K562 (cell line): ENCODE measurements at regions not wholly inside any gene's neighbourhood (a gene's known extent, or its start where the extent isn't known, plus 50 kb on each side); places are given as distances from the start of the nearest gene placed in this dataset.

Source experiments
- ATAC-seq: fragments of 200-7000 bp; cut with Tn5 transposase; 3 replicates; pipeline ENCODE4 v1.9.1; 2020; ENCODE audit warnings: moderate library complexity
- BruUV-seq: library from RNA; stranded (reverse); fragments of 400-500 nt; replicated peaks from 2 replicates; lab custom pipeline; 2021; lab: Mats Ljungman, UMichigan
- CTCF ChIA-PET: fragments of 300-600 bp; formaldehyde crosslinking; extraction: SDS; loops from one replicate; lab custom pipeline; 2021; ENCODE audit warnings: low intra/inter-chr PET ratio; lab: Yijun Ruan, JAX
- POLR2A ChIA-PET: fragments of 300-600, 350-650 bp; sonication (Branson Sonifier 250); formaldehyde crosslinking; extraction: SDS; loops from one replicate; lab custom pipeline; 2021; ENCODE audit warnings: antibody characterized with exemption, inconsistent platforms; lab: Yijun Ruan, JAX
- DNase-seq, 4 experiments: peaks; one replicate each; pipeline versions ENCODE4 v3.0.0 to v3.0.0-alpha.2; 2011 to 2018; ENCODE audit warnings: low spot score in 3 of 4, mixed read lengths in 3 of 4; ENCODE audit errors: extremely low read depth in 1 of 4
- FAIRE-seq: peaks from 2 replicates; lab custom pipeline; 2011; peaks lifted over from hg19 to GRCh38; lab: Jason Lieb, UNC
- H2AFZ ChIP-seq: 2 replicates; pipeline ENCODE4 v1.6.0; 2011; ENCODE audit warnings: low read depth, low read length, control low read depth, inconsistent platforms
- H3K27ac ChIP-seq: fragments of 200-600 bp; 3 replicates; pipeline ENCODE4 v1.8.0; 2011; ENCODE audit warnings: low read depth, mild to moderate bottlenecking, control low read depth, inconsistent platforms, low read length, moderate library complexity, mixed read lengths; ENCODE audit errors: extremely low read depth
- H3K27me3 ChIP-seq, 2 experiments: fragments of 300-600 bp in 1 of 2; 2 replicates in 1 of 2; 3 replicates in 1 of 2; pipeline versions ENCODE4 v1.6.0 to v1.8.0; 2011; ENCODE audit warnings: inconsistent platforms in 2 of 2, low read length in 2 of 2, mild to moderate bottlenecking in 1 of 2, mixed read lengths in 1 of 2, moderate library complexity in 1 of 2; ENCODE audit not compliant: control insufficient read depth in 2 of 2, insufficient read depth in 2 of 2
- H3K36me3 ChIP-seq: fragments of 300-600 bp; 3 replicates; pipeline ENCODE4 v1.8.0; 2011; ENCODE audit warnings: mild to moderate bottlenecking, low read length, inconsistent platforms; ENCODE audit not compliant: control insufficient read depth, insufficient read depth
- H3K4me1 ChIP-seq, 2 experiments: fragments of 200-600 bp in 1 of 2; replicated peaks in 1 of 2; 2 replicates in 1 of 2; 3 replicates in 1 of 2; pipeline versions ENCODE4 v1.5.1 to v1.8.0; 2011; ENCODE audit warnings: inconsistent platforms in 2 of 2, low read length in 2 of 2, mild to moderate bottlenecking in 1 of 2, mixed read lengths in 1 of 2, moderate library complexity in 1 of 2; ENCODE audit not compliant: control insufficient read depth in 2 of 2, insufficient read depth in 2 of 2
- H3K4me2 ChIP-seq: 2 replicates; pipeline ENCODE4 v1.6.1; 2011; ENCODE audit warnings: low read length, control low read depth, inconsistent platforms, mixed read lengths; ENCODE audit not compliant: insufficient read depth
- H3K4me3 ChIP-seq: fragments of 200-600 bp; sonication (generic), shearing (Covaris generic); 2 replicates; pipeline ENCODE4 v1.5.1; 2016; ENCODE audit warnings: control low read depth, inconsistent platforms
- H3K79me2 ChIP-seq: fragments of 200-600 bp; 3 replicates; pipeline ENCODE4 v1.8.0; 2011; ENCODE audit warnings: low read length, inconsistent platforms; ENCODE audit not compliant: control insufficient read depth, insufficient read depth
- H3K9ac ChIP-seq, 2 experiments: 2 replicates each; pipeline versions ENCODE4 v1.6.0 to v1.6.1; 2011; ENCODE audit warnings: low read depth in 2 of 2, low read length in 2 of 2, control low read depth in 1 of 2, inconsistent platforms in 1 of 2, mild to moderate bottlenecking in 1 of 2, mixed read lengths in 1 of 2; ENCODE audit not compliant: insufficient read depth in 1 of 2
- H3K9me1 ChIP-seq: one replicate; pipeline ENCODE4 v1.6.0; 2011; ENCODE audit warnings: inconsistent platforms, mild to moderate bottlenecking, low read length, moderate library complexity; ENCODE audit not compliant: control insufficient read depth, insufficient read depth
- H3K9me3 ChIP-seq: replicated peaks from 2 replicates; pipeline ENCODE4 v1.5.1; 2011; ENCODE audit warnings: low read depth, low read length, inconsistent platforms; ENCODE audit not compliant: control insufficient read depth, insufficient read depth
- H4K20me1 ChIP-seq: replicated peaks from 2 replicates; pipeline ENCODE4 v1.6.1; 2011; ENCODE audit warnings: low read length, inconsistent platforms, mixed read lengths; ENCODE audit not compliant: control insufficient read depth, insufficient read depth
- ETV5 ChIP-seq: sonication (generic); formaldehyde crosslinking; IDR thresholded peaks from 2 replicates; pipeline ENCODE4 v1.4.0; 2020; ENCODE audit warnings: low read depth, mild to moderate bottlenecking, missing genetic modification reagents
- WGBS: fragments of 100-300 bp; shearing (Covaris generic); methylation state at CpG from one replicate; pipeline ENCODE4 v1.1.6; 2016; ENCODE audit warnings: low coverage, mixed read lengths; ENCODE audit not compliant: insufficient coverage; ENCODE audit errors: missing lambda C conversion rate; 5-methylcytosine and 5-hydroxymethylcytosine counted together
- in situ Hi-C: fragments of 300-500 bp; cut with MboI; formaldehyde crosslinking; loops from 4 replicates; pipeline ENCODE4 v1.15.0; 2018; ENCODE audit warnings: inconsistent platforms, mixed read lengths
- intact Hi-C: fragments of 100-400 bp; cut with micrococcal nuclease; formaldehyde crosslinking; loops from 2 replicates; pipeline ENCODE4 v1.14.2; 2022
- TF ChIP-seq, protein P1 (sequence below): fragments of 450-650 bp; formaldehyde crosslinking; IDR thresholded peaks from 2 replicates; pipeline ENCODE4 v1.4.0; 2020; ENCODE audit warnings: mild to moderate bottlenecking, moderate library complexity

DNA sequence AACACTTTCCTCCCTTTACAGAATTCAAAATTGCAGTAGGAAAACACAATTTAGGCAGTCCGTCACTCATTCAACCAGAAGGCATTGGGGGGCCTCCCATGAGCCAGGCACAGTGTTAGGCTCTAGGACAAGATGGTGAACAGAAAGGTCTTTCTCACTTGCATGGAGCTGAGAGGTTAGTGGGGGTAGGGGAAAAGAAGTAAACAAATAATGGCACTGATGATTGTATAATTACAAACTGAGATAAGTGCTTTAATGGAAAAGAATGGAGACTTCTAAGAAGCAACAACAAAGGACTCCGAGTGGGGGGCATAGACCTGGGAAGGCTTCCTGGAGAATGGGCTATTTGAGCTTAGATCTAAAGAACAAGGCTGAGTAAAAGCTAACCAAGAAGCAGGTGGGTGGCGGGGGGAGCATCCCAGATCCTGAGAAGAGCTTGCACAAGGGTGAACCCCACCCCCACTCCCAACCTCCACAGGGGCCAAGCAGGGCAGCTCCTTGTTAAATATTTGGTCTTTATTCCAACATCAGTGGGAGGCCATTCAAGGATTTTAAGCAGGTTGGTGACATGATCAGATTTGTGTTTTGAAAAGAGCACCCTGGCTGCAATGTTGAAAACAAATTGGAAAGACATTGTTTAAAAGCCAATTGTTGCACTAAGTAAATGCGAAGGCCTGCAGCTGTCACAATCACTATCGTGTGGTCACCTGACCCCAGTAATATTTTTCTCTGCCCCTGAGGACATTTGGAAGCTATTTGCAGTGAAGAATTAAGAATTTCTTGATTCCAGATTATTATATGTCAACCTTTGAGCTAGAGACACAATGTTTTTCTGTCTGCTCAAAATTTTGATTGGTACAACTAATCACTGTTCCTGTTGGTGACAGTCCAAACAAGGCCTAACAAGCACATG is 73.9 kb upstream of the EFNA5 start:
- in situ Hi-C loops: no loop called here
- TF ChIP-seq ETV5: no peak
- TF ChIP-seq, protein P1, sequence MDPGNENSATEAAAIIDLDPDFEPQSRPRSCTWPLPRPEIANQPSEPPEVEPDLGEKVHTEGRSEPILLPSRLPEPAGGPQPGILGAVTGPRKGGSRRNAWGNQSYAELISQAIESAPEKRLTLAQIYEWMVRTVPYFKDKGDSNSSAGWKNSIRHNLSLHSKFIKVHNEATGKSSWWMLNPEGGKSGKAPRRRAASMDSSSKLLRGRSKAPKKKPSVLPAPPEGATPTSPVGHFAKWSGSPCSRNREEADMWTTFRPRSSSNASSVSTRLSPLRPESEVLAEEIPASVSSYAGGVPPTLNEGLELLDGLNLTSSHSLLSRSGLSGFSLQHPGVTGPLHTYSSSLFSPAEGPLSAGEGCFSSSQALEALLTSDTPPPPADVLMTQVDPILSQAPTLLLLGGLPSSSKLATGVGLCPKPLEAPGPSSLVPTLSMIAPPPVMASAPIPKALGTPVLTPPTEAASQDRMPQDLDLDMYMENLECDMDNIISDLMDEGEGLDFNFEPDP (CRISPR knock-in tag): no peak
- no peaks in the 10 kb centered on the region for H3K27me3 ChIP-seq
- no peak overlapping the region for H3K4me3 ChIP-seq
- no peaks in the 10 kb centered on the region for H4K20me1 ChIP-seq
- CTCF ChIA-PET: no interaction called here
- DNase-seq (no peak), ATAC-seq (no peak), FAIRE-seq (no peak)
- POLR2A ChIA-PET: interaction anchor here (0.9 kb wide), 1 partner anchor 24 kb away, joined by 3 read pairs; no protein-coding TSS in a partner anchor
- no TSS peak for BruUV-seq
- H2AFZ ChIP-seq: no peak overlapping the region
- H3K9me3 ChIP-seq: no peaks in the 10 kb centered on the region
- no peaks in the 10 kb centered on the region for H3K9me1 ChIP-seq
- H3K4me1 ChIP-seq: no peaks in the 10 kb centered on the region
- 0% methylated on average over 5 of the region's 5 CpGs for WGBS
- H3K79me2 ChIP-seq: no peaks in the 10 kb centered on the region
- no peak overlapping the region for H3K27ac ChIP-seq
- no peak overlapping the region for H3K9ac ChIP-seq
- H3K36me3 ChIP-seq: no peaks in the 10 kb centered on the region
- no peak overlapping the region for H3K4me2 ChIP-seq
- intact Hi-C loops: no loop called here
